ENCODE measurements at regions not wholly inside any gene's neighbourhood (a gene's known extent, or its start where the extent isn't known, plus 50 kb on each side); places are given as distances from the start of the nearest gene placed in this dataset.

DNA sequence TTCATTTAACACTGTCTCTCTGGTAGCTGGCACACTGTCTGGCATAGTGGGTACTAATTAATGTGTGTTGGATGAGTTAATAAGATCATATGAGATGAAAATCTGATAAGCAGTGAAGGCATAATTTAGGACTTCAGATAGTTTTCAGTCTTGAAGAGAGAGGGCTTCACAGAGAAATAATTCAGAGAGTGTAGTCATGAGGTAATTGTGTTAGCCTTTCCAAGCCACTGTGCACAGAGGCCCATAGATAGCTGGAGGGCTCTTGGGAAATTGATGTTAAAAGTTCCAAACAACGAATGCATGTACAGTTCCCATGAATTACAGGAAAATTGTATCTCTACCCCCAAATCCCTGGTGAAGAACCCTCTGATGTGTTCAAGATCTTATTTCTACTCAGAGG lies 133.8 kb upstream of the HMGA2 start:
- WGBS, 2 donors: 78 to 79% methylated on average over 1 of the region's 1 CpG
- H3K4me1 ChIP-seq: no peaks in the 10 kb centered on the region
- no peak overlapping the region for H3K27ac ChIP-seq
- DNase-seq: no peak
- no peaks in the 10 kb centered on the region for H3K36me3 ChIP-seq
- H3K4me3 ChIP-seq: no peak overlapping the region
- no peaks in the 10 kb centered on the region for H3K9me3 ChIP-seq
- H3K27me3 ChIP-seq: no peaks in the 10 kb centered on the region
- intact Hi-C loops (cut with DNase I): no loop called here
- TF ChIP-seq POLR2A (IDR thresholded peaks at IDR 0.05) (no peak), EP300 (IDR thresholded peaks at IDR 0.05) (no peak), CTCF (IDR thresholded peaks at IDR 0.05) (no peak), POLR2AphosphoS5 (IDR thresholded peaks at IDR 0.05) (no peak)

DNA sequence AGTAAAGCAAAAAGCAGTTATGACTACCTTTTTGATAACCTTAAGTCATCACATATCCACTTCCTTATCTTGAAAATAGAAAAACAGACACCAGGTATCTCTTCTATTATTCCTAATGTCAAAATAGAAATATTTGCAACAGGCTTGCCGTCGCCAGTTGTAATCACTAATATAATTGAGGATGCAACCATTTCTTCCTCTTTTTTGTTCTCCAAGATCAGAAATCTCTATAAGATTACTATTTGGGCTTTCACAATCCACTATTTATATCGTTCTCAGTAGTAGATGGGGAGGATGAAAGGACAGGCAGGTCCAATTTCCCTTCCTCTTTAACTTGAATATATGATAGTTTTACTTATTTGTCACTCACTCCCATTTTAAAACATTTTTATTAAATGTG lies 130.2 kb upstream of the HMGA2 start:
- no peaks in the 10 kb centered on the region for H3K4me1 ChIP-seq
- TF ChIP-seq EP300 (IDR thresholded peaks at IDR 0.05): no peak
- no peak for TF ChIP-seq CTCF (IDR thresholded peaks at IDR 0.05)
- TF ChIP-seq POLR2AphosphoS5 (IDR thresholded peaks at IDR 0.05): no peak
- no peak for TF ChIP-seq POLR2A (IDR thresholded peaks at IDR 0.05)
- no peaks in the 10 kb centered on the region for H3K36me3 ChIP-seq
- intact Hi-C loops (cut with DNase I): no loop called here
- WGBS, 2 donors: 81 to 88% methylated on average over 3 of the region's 3 CpGs
- H3K9me3 ChIP-seq: no peaks in the 10 kb centered on the region
- H3K27ac ChIP-seq: no peak overlapping the region
- DNase-seq: no peak
- H3K27me3 ChIP-seq: no peaks in the 10 kb centered on the region
- H3K4me3 ChIP-seq: no peak overlapping the region

DNA sequence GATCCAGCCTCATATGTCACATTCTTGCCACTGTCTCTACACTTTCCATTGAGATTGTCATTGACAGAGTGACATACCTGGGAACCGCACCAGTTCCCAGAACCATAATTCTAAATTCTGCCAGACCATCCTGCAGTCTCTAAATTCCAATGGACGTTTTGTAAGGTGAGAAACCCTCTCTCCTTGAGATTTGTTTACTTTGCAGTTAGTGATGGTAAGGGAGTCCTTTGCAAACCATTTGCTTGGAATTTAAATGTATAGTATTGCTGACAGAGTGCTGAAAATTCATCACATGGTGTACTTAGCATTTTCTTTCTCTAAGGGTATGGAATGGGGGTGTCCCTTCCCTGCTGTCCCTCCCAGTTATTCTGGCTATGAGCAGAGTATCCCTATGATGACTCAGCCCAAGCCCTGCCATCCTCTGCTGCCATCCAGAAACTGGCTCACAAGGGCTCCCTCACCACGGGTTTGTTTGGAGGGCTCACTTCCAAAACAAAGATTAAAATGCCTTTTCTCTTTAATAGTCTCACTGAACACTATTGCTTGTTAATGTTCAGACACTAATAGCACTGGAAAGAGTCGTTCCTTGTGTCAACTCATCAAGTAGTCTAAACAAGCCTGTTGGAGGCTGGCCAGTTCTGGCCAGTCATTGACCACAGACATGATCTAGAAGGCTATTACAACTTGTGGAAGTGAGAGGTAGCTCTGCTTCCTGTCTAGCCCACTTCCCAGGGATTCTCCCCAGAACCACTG lies 129.0 kb upstream of the HMGA2 start:
- H3K27me3 ChIP-seq: no peaks in the 10 kb centered on the region
- H3K27ac ChIP-seq: no peak overlapping the region
- WGBS, 2 donors: 24 to 52% methylated on average over 4 of the region's 4 CpGs
- H3K36me3 ChIP-seq: no peaks in the 10 kb centered on the region
- H3K4me3 ChIP-seq: no peak overlapping the region
- H3K9me3 ChIP-seq: no peaks in the 10 kb centered on the region
- DNase-seq: no peak
- TF ChIP-seq CTCF (IDR thresholded peaks at IDR 0.05) (no peak), POLR2A (IDR thresholded peaks at IDR 0.05) (no peak), POLR2AphosphoS5 (IDR thresholded peaks at IDR 0.05) (no peak), EP300 (IDR thresholded peaks at IDR 0.05) (no peak)
- intact Hi-C loops (cut with DNase I): no loop called here
- no peaks in the 10 kb centered on the region for H3K4me1 ChIP-seq

DNA sequence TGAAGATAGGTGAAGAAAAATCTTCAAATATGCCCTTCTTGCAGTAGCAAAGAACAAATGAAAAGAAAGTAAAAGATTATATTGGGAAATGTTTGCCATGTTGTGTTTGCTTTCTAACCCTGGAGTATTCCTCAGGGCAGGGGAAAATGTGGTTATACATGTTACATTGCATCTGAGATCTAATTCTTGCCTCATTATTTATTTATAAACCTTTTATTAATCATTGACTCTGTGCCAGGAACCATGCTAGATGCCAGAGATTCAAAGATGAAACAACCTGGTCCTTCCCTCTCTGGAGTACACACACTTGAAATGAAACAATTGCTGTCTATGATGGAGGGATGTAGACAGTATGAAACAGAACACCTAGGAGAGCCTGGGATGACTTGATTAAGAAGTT lies 128.1 kb upstream of the HMGA2 start:
- TF ChIP-seq POLR2AphosphoS5 (IDR thresholded peaks at IDR 0.05) (no peak), CTCF (IDR thresholded peaks at IDR 0.05) (no peak), EP300 (IDR thresholded peaks at IDR 0.05) (no peak), POLR2A (IDR thresholded peaks at IDR 0.05) (no peak)
- Histone ChIP-seq H3K27me3 (no peaks in the 10 kb centered on the region), H3K27ac (no peak overlapping the region), H3K36me3 (no peaks in the 10 kb centered on the region), H3K4me3 (no peak overlapping the region), H3K9me3 (no peaks in the 10 kb centered on the region), H3K4me1 (no peaks in the 10 kb centered on the region)
- no peak for DNase-seq
- intact Hi-C loops (cut with DNase I): no loop called here

GRCh38 chr12:65699251-65699650 lies 125.0 kb upstream of the HMGA2 start:
- Histone ChIP-seq H3K4me3 (no peak overlapping the region), H3K36me3 (no peaks in the 10 kb centered on the region), H3K27me3 (no peaks in the 10 kb centered on the region), H3K9me3 (no peaks in the 10 kb centered on the region), H3K27ac (no peak overlapping the region), H3K4me1 (no peaks in the 10 kb centered on the region)
- TF ChIP-seq POLR2A (IDR thresholded peaks at IDR 0.05) (no peak), POLR2AphosphoS5 (IDR thresholded peaks at IDR 0.05) (no peak)
- DNase-seq: no peak
- intact Hi-C loops (cut with DNase I): no loop called here
- WGBS, 2 donors: 83 to 92% methylated on average over 2 of the region's 2 CpGs

All from sigmoid colon (tissue), 6 donors.